PC-9 (cell line): ENCODE measurements at regions not wholly inside any gene's neighbourhood (a gene's known extent, or its start where the extent isn't known, plus 50 kb on each side); places are given as distances from the start of the nearest gene placed in this dataset.

Experiments used
- BruUV-seq: library from RNA; stranded (reverse); fragments of 400-500 nt; replicated peaks from 2 replicates; lab custom pipeline; 2021; lab: Mats Ljungman, UMichigan
- CTCF ChIA-PET: fragments of 300-600 bp; sonication (Branson Sonifier 250); formaldehyde crosslinking; loops from one replicate; lab custom pipeline; 2022; ENCODE audit warnings: antibody characterized with exemption; lab: Charles Lee
- POLR2A ChIA-PET: fragments of 300-600 bp; sonication (Branson Sonifier 250); formaldehyde crosslinking; loops from one replicate; lab custom pipeline; 2022; ENCODE audit warnings: antibody characterized with exemption; ENCODE audit not compliant: unreplicated experiment; lab: Charles Lee
- DNase-seq, 2 experiments: peaks; one replicate each; pipeline versions ENCODE4 v3.0.0 to v3.0.0-alpha.2; 2015 to 2022; ENCODE audit warnings: mixed read lengths in 1 of 2
- H2AFZ ChIP-seq: fragments of 200-600 bp; sonication (generic); 2 replicates; pipeline ENCODE4 v1.8.1; 2017; ENCODE audit warnings: antibody characterized with exemption
- H3F3A ChIP-seq: fragments of 200-600 bp; sonication (generic); 2 replicates; pipeline ENCODE4 v1.8.1; 2017; ENCODE audit warnings: antibody characterized with exemption, mild to moderate bottlenecking, low read depth; ENCODE audit not compliant: insufficient read depth
- H3K27ac ChIP-seq: fragments of 200-600 bp; sonication (generic); 2 replicates; pipeline ENCODE4 v1.6.1; 2016; ENCODE audit warnings: mixed run types
- H3K27me3 ChIP-seq: fragments of 200-600 bp; sonication (generic); 2 replicates; pipeline ENCODE4 v1.6.1; 2016; ENCODE audit warnings: low read depth, mixed run types; ENCODE audit not compliant: insufficient read depth
- H3K36me3 ChIP-seq: fragments of 200-600 bp; sonication (generic); 2 replicates; pipeline ENCODE4 v1.6.1; 2016; ENCODE audit warnings: low read depth, mixed run types
- H3K4me1 ChIP-seq: fragments of 200-600 bp; sonication (generic); replicated peaks from 2 replicates; pipeline ENCODE4 v1.6.1; 2016; ENCODE audit warnings: mixed run types; ENCODE audit not compliant: insufficient read depth
- H3K4me2 ChIP-seq: fragments of 200-600 bp; sonication (generic); 2 replicates; pipeline ENCODE4 v1.6.1; 2017; ENCODE audit warnings: mixed run types
- H3K4me3 ChIP-seq: fragments of 200-600 bp; sonication (generic); 2 replicates; pipeline ENCODE4 v1.6.1; 2016; ENCODE audit warnings: mixed run types
- H3K79me2 ChIP-seq: fragments of 200-600 bp; sonication (generic); 2 replicates; pipeline ENCODE4 v1.6.1; 2017; ENCODE audit warnings: low read depth, mixed run types
- H3K9me2 ChIP-seq: fragments of 200-600 bp; sonication (generic); 2 replicates; pipeline ENCODE4 v1.8.1; 2017; ENCODE audit warnings: mild to moderate bottlenecking; ENCODE audit not compliant: insufficient read depth
- H3K9me3 ChIP-seq: fragments of 200-600 bp; sonication (generic); 2 replicates; pipeline ENCODE4 v1.8.1; 2016; ENCODE audit warnings: low read depth; ENCODE audit not compliant: insufficient read depth
- H4K20me1 ChIP-seq: fragments of 200-600 bp; sonication (generic); 2 replicates; pipeline ENCODE4 v1.8.1; 2017; ENCODE audit not compliant: insufficient read depth
- EZH2 ChIP-seq: fragments of 200-600 bp; sonication (generic); IDR thresholded peaks from 2 replicates; pipeline ENCODE4 v1.8.0; 2017; ENCODE audit warnings: antibody characterized with exemption, low read depth
- intact Hi-C: fragments of 100-400 bp; cut with micrococcal nuclease; formaldehyde crosslinking; loops from one replicate; pipeline ENCODE4 v1.10.0; 2022; ENCODE audit not compliant: unreplicated experiment
- TF ChIP-seq, protein P1 (sequence below): fragments of 200-600 bp; sonication (generic); conservative IDR thresholded peaks from 2 replicates; pipeline ENCODE4 v1.6.1; 2017; ENCODE audit warnings: mixed run types, antibody characterized with exemption, mild to moderate bottlenecking, moderate library complexity

DNA sequence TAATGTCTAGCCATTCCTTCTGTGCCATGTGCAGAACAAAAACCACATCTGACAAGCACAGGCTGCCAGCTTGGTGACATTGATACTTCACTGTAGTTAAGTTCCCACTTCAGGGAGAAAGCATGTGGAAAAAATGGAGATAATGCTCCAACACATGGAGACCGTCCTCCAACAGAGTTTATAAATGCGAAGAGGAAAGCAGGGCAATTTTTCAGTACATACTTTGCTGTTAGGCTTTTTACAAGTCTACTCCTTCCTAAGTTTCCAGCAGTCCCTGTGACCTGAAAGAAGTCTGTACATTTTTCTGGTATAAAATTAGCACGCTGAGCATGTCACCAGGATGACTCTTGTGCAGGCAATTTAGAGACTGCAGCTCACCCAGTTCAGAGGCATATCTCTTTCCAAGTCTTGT is 766.9 kb upstream of the IGFBP7 start:
- POLR2A ChIA-PET = no interaction called here
- DNase-seq = no peak
- no TSS peak for BruUV-seq

DNA sequence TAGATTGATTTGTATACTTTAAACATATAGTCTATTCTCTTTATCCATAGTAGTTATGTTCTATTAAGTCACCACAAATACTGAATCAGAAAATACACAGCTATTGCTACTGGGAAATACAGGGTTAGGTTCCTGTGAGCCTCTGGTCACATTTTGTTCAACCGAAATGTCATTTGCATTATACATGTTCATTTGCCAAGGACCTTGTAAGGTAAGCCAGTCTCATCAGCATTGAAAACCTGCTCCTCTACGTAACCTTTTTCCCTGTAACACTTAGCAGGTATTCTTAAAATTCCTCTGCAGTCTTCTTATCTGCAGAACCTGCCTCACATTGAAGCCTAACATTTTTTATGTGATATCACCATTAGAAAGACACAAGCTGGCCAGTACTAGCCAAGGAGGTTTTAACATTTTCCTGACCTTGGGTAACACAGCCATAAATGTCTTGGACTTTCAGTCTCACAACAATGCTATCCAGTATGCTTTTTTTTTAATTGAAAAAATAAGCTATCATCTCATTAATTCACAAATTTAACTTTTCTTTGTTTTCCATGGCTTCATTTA is 765.7 kb upstream of the IGFBP7 start:
- Histone ChIP-seq H3F3A (no peaks in the 10 kb centered on the region), H3K36me3 (no peaks in the 10 kb centered on the region), H3K4me2 (no peak overlapping the region), H3K27ac (no peak overlapping the region), H3K9me3 (no peaks in the 10 kb centered on the region), H4K20me1 (no peaks in the 10 kb centered on the region), H3K9me2 (no peaks in the 10 kb centered on the region), H3K27me3 (no peaks in the 10 kb centered on the region), H2AFZ (no peak overlapping the region), H3K79me2 (no peaks in the 10 kb centered on the region), H3K4me1 (no peaks in the 10 kb centered on the region), H3K4me3 (no peak overlapping the region)
- intact Hi-C loops = no loop called here
- ChIA-PET POLR2A (no interaction called here), CTCF (no interaction called here)
- BruUV-seq = no TSS peak
- no peak for DNase-seq
- TF ChIP-seq EZH2 = no peak
- TF ChIP-seq, protein P1, sequence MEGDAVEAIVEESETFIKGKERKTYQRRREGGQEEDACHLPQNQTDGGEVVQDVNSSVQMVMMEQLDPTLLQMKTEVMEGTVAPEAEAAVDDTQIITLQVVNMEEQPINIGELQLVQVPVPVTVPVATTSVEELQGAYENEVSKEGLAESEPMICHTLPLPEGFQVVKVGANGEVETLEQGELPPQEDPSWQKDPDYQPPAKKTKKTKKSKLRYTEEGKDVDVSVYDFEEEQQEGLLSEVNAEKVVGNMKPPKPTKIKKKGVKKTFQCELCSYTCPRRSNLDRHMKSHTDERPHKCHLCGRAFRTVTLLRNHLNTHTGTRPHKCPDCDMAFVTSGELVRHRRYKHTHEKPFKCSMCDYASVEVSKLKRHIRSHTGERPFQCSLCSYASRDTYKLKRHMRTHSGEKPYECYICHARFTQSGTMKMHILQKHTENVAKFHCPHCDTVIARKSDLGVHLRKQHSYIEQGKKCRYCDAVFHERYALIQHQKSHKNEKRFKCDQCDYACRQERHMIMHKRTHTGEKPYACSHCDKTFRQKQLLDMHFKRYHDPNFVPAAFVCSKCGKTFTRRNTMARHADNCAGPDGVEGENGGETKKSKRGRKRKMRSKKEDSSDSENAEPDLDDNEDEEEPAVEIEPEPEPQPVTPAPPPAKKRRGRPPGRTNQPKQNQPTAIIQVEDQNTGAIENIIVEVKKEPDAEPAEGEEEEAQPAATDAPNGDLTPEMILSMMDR = no peak

More for the DNA sequence above, 766.9 kb upstream of the IGFBP7 start:
- Histone ChIP-seq H3K4me1 (no peaks in the 10 kb centered on the region), H4K20me1 (no peaks in the 10 kb centered on the region), H3K27ac (no peak overlapping the region), H3F3A (no peaks in the 10 kb centered on the region), H3K9me3 (no peaks in the 10 kb centered on the region), H3K9me2 (no peaks in the 10 kb centered on the region), H2AFZ (no peak overlapping the region), H3K79me2 (no peaks in the 10 kb centered on the region), H3K36me3 (no peaks in the 10 kb centered on the region), H3K27me3 (no peaks in the 10 kb centered on the region), H3K4me3 (no peak overlapping the region), H3K4me2 (no peak overlapping the region)
- intact Hi-C loops = no loop called here
- CTCF ChIA-PET = no interaction called here
- TF ChIP-seq, protein P1 = no peak
- TF ChIP-seq EZH2 = no peak

DNA sequence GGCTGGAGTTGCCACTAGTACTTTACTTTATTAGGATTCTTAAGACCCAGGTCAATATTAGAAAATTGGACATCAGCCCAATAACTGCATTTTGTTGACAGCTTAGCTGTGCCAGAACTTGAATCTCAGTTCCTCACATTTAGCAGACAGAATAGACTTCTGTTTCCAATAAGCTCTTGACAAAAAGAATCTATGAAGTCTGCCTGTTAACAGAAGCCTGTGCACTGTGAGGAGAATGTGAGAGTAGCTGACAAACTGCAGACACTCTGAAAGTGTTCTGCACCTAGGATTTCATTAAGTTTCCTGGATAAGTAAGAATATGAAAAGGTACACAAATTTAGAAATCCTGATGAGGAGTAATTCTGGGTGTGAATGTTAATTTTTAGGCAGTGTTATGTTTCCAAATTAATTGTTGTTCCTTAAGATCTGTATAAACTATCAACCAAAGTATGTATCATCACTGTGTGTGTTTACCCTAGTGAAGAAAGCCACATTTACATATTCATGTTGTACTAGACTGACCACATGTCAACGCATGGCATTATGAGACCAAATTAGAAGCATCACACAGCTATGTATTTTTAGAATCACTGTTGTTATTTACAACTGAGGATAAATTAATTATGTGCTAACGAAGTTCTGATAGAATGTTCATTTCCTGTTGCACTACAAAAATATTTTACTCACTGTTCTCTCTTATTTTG is 756.4 kb upstream of the IGFBP7 start:
- Histone ChIP-seq H3K36me3 (no peaks in the 10 kb centered on the region), H3K4me2 (no peak overlapping the region), H3K4me3 (no peak overlapping the region), H4K20me1 (no peaks in the 10 kb centered on the region), H3K27ac (no peak overlapping the region), H2AFZ (no peak overlapping the region), H3K79me2 (no peaks in the 10 kb centered on the region), H3K27me3 (no peaks in the 10 kb centered on the region), H3K4me1 (no peaks in the 10 kb centered on the region), H3F3A (no peaks in the 10 kb centered on the region), H3K9me3 (no peaks in the 10 kb centered on the region), H3K9me2 (no peaks in the 10 kb centered on the region)
- intact Hi-C loops = no loop called here
- DNase-seq = no peak
- TF ChIP-seq, protein P1 = no peak
- TF ChIP-seq EZH2 = no peak
- ChIA-PET POLR2A (no interaction called here), CTCF (no interaction called here)
- BruUV-seq = no TSS peak
